GM10266 (cell line): ENCODE measurements at regions not wholly inside any gene's neighbourhood (a gene's known extent, or its start where the extent isn't known, plus 50 kb on each side); places are given as distances from the start of the nearest gene placed in this dataset.

Experiments
- DNase-seq: peaks from one replicate; pipeline ENCODE4 v3.0.0; 2012; ENCODE audit errors: extremely low spot score
- TF ChIP-seq, protein P1 (sequence below): IDR thresholded peaks from 2 replicates; pipeline ENCODE4 v1.5.1; 2012; ENCODE audit warnings: mild to moderate bottlenecking, low read depth; ENCODE audit not compliant: control insufficient read depth, insufficient read depth; ENCODE audit errors: missing control alignments

DNA sequence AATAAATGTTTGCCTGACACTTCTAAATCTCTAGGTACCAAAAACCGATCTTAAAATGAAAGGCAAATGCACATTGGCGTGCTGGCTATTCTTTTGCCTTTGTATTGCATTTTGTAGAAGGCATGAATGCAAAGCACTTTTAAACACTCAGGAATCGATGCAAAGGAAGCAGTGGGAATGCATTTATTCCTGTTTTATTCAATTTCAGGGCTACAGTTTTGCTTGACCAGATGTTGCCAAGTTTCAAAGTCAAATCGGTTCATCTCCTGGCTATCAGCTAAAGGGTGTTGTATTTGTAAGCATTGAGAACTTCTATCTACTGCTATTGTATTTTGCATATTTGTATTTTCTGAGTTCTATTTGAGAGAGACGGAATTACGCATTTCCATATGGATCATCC lies 659.8 kb upstream of the SLC35B3 start:
- no peak for DNase-seq
- TF ChIP-seq, protein P1, sequence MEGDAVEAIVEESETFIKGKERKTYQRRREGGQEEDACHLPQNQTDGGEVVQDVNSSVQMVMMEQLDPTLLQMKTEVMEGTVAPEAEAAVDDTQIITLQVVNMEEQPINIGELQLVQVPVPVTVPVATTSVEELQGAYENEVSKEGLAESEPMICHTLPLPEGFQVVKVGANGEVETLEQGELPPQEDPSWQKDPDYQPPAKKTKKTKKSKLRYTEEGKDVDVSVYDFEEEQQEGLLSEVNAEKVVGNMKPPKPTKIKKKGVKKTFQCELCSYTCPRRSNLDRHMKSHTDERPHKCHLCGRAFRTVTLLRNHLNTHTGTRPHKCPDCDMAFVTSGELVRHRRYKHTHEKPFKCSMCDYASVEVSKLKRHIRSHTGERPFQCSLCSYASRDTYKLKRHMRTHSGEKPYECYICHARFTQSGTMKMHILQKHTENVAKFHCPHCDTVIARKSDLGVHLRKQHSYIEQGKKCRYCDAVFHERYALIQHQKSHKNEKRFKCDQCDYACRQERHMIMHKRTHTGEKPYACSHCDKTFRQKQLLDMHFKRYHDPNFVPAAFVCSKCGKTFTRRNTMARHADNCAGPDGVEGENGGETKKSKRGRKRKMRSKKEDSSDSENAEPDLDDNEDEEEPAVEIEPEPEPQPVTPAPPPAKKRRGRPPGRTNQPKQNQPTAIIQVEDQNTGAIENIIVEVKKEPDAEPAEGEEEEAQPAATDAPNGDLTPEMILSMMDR = no peak

DNA sequence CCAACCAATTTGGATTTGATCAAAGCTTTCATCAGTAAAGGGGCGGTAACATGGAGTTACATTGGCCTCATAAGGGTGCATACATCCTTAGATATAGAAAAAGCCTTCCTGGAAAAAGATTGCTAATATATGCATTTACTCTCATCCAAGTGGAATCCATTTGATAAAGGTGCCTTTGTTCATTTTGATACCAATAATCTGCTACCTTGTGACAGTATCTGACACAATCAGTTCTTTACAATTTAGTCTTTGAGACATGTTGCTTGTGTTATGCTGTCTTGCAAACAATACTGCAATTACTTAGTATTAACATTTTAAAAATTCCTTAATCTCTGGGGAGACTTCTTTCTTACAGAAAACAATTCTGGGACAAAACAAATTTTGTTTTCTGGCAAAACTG lies 654.4 kb upstream of the SLC35B3 start:
- TF ChIP-seq, protein P1 = no peak
- no peak for DNase-seq

DNA sequence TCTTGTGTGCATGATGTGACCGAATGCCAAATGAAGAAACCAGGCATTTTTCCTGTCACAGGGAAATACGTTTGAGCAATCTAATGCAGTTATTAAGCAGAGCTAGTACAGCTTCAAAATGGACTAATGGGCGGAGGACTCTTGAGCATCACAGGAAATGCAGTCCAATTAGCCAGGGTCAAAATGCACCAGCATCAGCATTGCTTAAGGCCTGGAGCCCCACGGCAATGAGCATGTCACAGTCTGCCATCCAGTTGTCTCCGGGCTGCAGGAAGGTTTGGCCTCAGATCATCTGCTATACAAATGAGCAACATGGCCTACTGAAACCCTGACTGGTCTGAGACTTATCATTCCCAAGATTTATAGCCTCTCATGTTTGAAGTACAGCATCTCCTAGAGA lies 652.1 kb upstream of the SLC35B3 start:
- TF ChIP-seq, protein P1 = no peak
- DNase-seq = no peak

DNA sequence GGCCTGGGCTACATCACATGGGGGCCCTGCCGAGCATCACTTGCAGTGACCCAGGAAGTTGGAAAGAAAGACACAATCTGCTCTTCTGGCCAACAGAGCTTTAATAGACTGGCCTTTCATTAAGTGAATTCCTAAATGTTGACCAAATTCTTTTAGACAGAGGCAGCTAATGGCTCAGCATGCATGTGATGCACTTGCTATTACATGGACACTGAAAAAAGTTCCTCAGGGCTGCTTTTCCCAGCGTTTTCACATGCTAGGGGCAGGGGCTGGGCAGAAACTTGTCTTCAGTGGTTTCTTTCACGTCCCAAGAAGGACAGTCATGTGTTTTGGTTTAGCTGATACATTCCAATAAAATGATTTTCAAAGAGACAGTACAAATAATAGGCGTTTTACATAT lies 651.0 kb upstream of the SLC35B3 start:
- TF ChIP-seq, protein P1 = no peak
- DNase-seq = no peak

DNA sequence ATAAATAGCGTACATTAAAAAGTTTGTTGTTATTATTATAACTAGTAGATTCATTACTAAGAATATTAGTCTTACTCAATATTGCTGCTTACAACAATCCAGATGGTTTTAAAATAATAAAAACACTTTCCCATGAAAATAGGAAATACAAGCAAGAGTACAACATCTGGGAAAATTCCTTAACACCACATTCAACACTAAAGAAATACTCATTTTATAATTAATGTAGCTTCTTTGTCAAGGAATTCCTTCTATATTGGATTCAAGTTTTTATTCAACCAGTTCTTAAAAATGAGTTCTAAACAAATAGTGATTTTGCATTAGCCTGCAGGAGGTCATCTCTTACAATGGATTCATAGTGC lies 650.3 kb upstream of the SLC35B3 start:
- DNase-seq = no peak
- TF ChIP-seq, protein P1 = no peak

DNA sequence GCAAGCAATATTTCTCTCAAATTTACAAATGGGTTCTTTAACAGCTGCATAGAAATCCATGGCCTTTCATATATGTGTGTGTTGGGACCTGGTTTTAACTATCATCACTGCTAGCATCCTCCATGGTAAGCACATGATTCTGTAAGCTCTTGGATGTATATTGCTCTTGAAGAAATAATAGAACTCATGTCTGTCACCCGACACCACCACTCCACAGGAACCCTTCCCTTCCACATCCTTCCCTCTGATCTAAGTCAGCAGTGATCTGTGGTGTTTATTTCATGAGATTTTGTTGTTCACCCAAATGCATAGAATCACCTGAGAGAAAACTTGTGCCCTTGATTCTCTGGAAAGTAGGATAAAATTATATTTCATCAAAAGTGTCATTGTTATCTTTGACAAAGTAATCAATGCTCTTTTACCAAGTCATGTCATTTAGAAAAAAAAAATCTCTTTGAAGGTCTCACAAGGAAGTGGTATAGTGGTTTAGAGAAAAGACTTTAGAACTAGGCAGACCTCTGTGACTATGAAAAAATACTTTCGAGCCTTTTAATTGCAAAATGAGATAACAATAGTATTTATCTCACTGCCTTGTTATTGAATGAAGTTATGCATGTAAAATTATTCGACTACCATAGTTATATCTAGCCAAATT lies 649.8 kb upstream of the SLC35B3 start:
- TF ChIP-seq, protein P1 = no peak
- DNase-seq = no peak

DNA sequence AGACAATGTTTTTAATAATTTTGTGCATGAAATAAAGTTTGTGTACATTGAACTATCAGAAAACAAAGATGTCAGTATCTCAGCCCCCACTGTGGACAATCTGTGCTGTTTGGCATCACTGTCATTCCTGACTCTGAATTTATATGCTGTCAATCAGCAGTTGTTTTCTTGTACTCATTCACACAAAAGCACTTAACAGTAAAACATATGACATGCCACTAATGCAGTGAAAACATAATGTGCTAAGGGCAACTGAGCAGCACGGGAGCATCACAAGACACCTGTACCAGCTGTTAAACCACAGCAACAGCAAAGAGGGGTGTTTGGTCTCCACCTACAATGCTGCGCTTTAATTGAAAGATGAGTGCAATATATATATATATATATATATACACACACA lies 647.8 kb upstream of the SLC35B3 start:
- DNase-seq = no peak
- TF ChIP-seq, protein P1 = no peak
